Fibroblast of skin of left biceps (primary cell): ENCODE measurements at regions not wholly inside any gene's neighbourhood (a gene's known extent, or its start where the extent isn't known, plus 50 kb on each side); places are given as distances from the start of the nearest gene placed in this dataset.

Source experiments
- DNase-seq, 2 experiments: peaks; one replicate each; pipeline ENCODE4 v3.0.0-alpha.2; 2013; ENCODE audit warnings: low read depth in 2 of 2

- DNase-seq: no peak
These were observed 423.0 kb upstream of the ZNF608 start for GRCh38 chr5:125169396-125169795.

- no peak for DNase-seq
These were observed 425.2 kb upstream of the ZNF608 start for GRCh38 chr5:125171641-125172040.

GRCh38 chr5:125175348-125176004 is 429.0 kb upstream of the ZNF608 start:
- no peak for DNase-seq

DNA sequence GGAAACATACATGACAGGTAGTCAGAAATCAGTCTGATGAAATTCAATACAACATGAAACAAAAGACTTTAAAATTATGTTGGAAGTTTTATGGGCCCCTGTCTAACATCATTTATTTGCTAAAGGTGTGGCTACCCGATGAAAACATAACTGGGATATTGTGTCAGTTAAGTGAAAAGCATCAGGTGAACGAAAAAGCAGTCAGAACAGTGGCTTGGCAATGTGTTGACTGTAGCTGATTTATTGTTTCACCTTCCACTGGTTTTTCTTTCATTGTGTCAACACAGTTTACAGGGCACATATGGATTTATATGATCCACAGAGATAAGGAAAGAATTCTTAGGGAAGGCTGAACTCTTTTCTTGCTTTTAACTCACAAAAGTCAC is 429.6 kb upstream of the ZNF608 start:
- DNase-seq: no peak

- DNase-seq: no peak
These were observed 430.9 kb upstream of the ZNF608 start for GRCh38 chr5:125177340-125177739.

DNA sequence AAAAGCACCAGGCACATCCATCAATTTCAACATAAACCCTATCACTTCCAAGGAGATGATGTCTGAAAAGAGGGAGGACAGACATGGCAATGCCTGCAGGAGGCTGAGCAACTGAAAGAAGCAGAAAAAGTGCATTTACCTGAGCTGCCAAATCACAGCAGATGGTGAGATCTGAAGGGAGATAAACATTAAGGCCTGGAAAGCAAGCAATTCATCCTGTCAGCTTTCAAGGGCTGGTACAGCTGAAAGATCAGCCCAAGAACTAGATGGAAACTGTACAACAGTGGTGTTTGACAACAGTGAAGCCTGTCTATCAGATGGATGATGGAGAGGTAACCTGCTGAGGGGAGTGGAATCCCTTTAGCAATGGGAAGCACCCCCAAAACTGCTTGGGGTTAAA is 433.2 kb upstream of the ZNF608 start:
- no peak for DNase-seq

- no peak for DNase-seq
These were observed 433.9 kb upstream of the ZNF608 start for GRCh38 chr5:125180231-125180829.

GRCh38 chr5:125181159-125181558 is 434.7 kb upstream of the ZNF608 start:
- DNase-seq: no peak

- DNase-seq: no peak
These were observed 435.5 kb upstream of the ZNF608 start for GRCh38 chr5:125181955-125182354.

GRCh38 chr5:125185740-125186139 is 439.3 kb upstream of the ZNF608 start:
- no peak for DNase-seq

- DNase-seq: no peak
These were observed 440.5 kb upstream of the ZNF608 start for GRCh38 chr5:125186911-125187375.

DNA sequence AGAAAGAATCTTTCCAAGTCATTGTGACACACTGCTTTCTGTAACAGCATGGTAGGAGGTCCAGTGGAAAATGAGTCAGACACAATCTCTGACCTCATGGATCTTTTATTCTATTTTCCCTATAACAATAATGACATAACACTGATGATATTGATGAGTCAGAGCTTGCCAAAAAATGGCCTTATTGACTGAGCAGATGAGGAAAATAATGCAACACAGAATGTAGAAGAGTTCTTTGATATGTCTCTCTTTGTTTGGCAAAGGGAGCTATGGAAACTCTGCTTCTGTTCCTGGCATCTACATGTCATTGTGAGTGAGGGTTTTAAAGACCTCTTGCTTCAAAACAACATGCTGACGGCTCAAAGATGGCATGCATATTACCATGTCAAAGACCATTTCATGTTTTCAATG is 443.1 kb upstream of the ZNF608 start:
- DNase-seq: no peak

DNA sequence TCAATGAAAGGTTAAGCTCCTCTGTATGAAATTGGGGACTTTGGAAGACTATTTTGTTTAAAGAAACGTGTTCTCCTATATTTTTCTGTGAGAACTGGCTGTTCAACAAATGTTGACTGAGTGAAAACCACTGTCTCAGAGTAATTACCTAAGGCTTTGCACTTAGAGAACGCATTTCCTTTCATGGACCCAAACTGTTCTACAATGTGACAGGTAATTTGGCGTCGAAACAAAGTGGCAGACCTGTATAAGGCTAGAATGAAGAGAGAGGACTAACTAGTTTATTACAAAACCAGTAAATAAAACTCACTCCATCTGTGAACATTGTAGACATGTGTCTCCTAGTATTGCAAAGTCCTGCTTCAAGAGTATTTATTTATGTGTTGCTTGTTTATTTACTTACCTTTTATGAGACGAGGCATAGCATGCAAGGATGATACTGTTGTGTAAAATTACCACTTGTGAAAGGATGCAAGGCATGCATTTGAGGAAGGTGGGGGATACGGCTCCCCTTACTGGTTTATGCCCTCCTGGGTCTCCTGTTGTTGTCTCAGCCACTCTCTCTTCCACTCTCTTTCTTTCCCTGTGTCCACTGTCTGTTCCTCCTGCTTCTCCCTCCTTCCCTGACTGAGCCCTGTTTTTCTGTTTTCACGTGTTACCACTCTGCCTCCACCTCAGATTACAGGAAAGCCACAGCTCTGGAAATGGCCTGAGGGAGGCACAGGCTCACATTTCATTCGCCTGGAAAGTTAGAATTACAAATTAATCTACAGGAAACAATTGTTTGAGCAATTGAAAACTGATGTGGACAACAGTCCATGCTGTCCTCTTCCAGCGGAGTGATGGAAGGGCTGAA is 444.0 kb upstream of the ZNF608 start:
- no peak for DNase-seq

DNA sequence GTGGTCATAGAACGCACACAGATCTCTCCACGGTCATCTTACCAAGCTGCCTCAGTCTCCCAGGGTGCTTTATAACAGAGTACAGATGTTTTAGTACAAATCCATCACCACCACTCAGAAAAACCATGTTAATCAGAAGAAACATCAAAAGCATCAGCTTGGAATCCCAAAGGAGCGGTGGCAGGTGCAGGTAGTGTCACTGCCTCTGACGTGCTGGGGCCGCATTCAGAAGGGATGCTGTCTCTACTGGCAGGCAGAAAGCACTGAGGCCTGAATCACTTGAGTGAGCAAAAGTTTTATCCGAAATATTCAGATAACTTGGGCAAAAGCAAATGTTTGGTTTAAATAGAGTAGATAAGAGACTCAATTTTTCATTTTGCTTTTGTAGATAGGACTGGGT is 448.4 kb upstream of the ZNF608 start:
- DNase-seq: no peak

GRCh38 chr5:125196481-125197111 is 450.2 kb upstream of the ZNF608 start:
- no peak for DNase-seq

DNA sequence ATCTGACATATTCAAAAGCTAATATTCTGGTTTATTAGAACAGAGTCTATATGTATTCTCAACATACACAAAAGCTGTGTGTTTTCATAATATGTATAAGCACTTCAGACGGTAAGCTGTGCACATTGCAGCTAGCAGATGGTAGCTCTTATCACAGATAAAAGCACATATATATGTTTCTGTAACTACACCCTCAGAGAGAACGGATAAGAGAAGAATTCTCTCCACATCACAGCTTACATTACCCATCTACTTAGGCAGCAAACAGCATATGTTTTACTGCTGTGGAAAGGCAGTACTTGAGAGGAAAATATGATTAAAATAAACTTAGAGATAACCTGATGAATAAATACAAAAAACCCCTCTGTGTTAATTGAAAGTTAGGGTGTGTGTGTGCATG is 450.9 kb upstream of the ZNF608 start:
- no peak for DNase-seq

DNA sequence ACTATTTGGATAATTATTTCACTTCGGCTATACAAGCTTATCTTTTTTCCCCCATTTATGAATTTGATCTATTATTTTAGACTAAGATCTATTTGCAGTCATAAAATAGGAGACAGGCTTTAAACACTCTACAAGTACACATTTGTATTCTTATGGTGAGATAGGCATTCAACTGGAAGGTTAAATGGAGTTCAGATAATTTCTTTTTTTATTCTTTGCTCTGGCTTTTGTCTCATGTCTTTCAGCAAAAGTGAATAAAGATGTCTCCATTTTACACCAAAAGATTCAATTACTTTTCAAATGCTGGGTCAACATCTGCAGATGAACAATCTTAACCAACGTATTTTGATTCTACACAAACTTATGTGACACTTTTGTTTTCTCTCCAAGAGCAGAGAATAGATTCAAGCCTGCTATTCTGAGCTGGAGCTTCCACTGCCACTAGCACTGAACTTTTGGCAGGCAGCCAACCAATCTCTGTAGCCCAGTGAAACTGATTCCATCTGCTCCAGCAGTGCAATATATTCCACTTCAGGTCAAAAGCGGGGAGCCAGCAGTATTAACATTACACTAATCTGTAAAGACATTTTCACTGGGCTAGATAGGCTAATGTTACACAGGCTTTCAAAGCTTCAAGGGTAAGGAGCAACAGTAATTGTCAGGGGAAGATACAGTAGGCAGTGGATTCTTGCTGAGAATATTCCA is 452.0 kb upstream of the ZNF608 start:
- peak; percentile 83 to 85 for DNase-seq

- no peak for DNase-seq
These were observed 452.9 kb upstream of the ZNF608 start for GRCh38 chr5:125199373-125199772.

- no peak for DNase-seq
These were observed 453.8 kb upstream of the ZNF608 start for GRCh38 chr5:125199968-125200865.

GRCh38 chr5:125200866-125201373 is 454.5 kb upstream of the ZNF608 start:
- no peak for DNase-seq
